Upper lobe of left lung (tissue), 6 donors: ENCODE measurements at regions not wholly inside any gene's neighbourhood (a gene's known extent, or its start where the extent isn't known, plus 50 kb on each side); places are given as distances from the start of the nearest gene placed in this dataset.

Source experiments
- ATAC-seq, 2 donors: fragments of 200-7000 bp; cut with Tn5 transposase; one replicate each; pipeline ENCODE4 v1.9.1; 2022; ENCODE audit warnings: mild to moderate bottlenecking in 2 of 2, moderate library complexity in 2 of 2; ENCODE audit not compliant: low FRiP score in 2 of 2
- DNase-seq, 2 donors: peaks; one replicate each; pipeline ENCODE4 v3.0.0-alpha.2; 2019 to 2020
- H3K27ac ChIP-seq, 4 donors: fragments of 200-600 bp; sonication (generic); one replicate each; pipeline ENCODE4 v1.5.1; 2016 to 2019
- H3K27me3 ChIP-seq, 4 donors: fragments of 200-600 bp; sonication (generic); one replicate each; pipeline ENCODE4 v1.5.1; 2017 to 2019
- H3K36me3 ChIP-seq, 4 donors: fragments of 200-600 bp; sonication (generic); one replicate each; pipeline ENCODE4 v1.5.1; 2016 to 2019
- H3K4me1 ChIP-seq, 4 donors: fragments of 200-600 bp; sonication (generic); one replicate each; pipeline ENCODE4 v1.5.1; 2018 to 2019
- H3K4me3 ChIP-seq, 4 donors: fragments of 200-600 bp; sonication (generic); one replicate each; pipeline ENCODE4 v1.5.1; 2017 to 2019; ENCODE audit warnings: mild to moderate bottlenecking in 2 of 4, moderate library complexity in 1 of 4
- H3K9me3 ChIP-seq, 4 donors: fragments of 200-600 bp; sonication (generic); one replicate each; pipeline ENCODE4 v1.5.1; 2018 to 2019
- EP300 ChIP-seq, 4 donors: sonication (generic); formaldehyde crosslinking; IDR thresholded peaks; one replicate each; pipeline ENCODE4 v1.5.1; 2017; ENCODE audit warnings: antibody characterized with exemption in 4 of 4, control low read depth in 2 of 4
- POLR2A ChIP-seq, 4 donors: fragments of 450-650 bp; IDR thresholded peaks; one replicate each; pipeline ENCODE4 v1.5.1; 2016 to 2017; ENCODE audit warnings: antibody characterized with exemption in 4 of 4, mild to moderate bottlenecking in 2 of 4
- POLR2AphosphoS5 ChIP-seq, 2 donors: sonication (generic); formaldehyde crosslinking; IDR thresholded peaks; one replicate each; pipeline ENCODE4 v1.5.1; 2017; ENCODE audit warnings: antibody characterized with exemption in 2 of 2
- WGBS, 2 donors: methylation state at CpG; one replicate each; pipeline ENCODE4 v1.1.5; 2017 to 2018; 5-methylcytosine and 5-hydroxymethylcytosine counted together
- TF ChIP-seq, protein P1 (sequence below), 6 experiments: fragments of 450-650 bp in 4 of 6; fragments of 200-600 bp in 2 of 6; sonication (generic) in 2 of 6; IDR thresholded peaks; one replicate each; pipeline ENCODE4 v1.5.1; 2016 to 2019; ENCODE audit warnings: antibody characterized with exemption in 6 of 6
- donor health status: DM: no; HTN: no; CAD: no; lungs with moderate emphysema.
- donor health status: DM: no; HTN: yes; CAD: no; lungs with severe emphysema.

GRCh38 chr18:27404855-27405254 lies 219.7 kb upstream of the CHST9 start:
- 66 to 79% methylated on average over 2 of the region's 2 CpGs for WGBS, 2 donors
- H3K4me3 ChIP-seq = no peak overlapping the region
- H3K9me3 ChIP-seq = no peaks in the 10 kb centered on the region
- no peak for TF ChIP-seq EP300 (IDR thresholded peaks at IDR 0.05)
- TF ChIP-seq, protein P1, sequence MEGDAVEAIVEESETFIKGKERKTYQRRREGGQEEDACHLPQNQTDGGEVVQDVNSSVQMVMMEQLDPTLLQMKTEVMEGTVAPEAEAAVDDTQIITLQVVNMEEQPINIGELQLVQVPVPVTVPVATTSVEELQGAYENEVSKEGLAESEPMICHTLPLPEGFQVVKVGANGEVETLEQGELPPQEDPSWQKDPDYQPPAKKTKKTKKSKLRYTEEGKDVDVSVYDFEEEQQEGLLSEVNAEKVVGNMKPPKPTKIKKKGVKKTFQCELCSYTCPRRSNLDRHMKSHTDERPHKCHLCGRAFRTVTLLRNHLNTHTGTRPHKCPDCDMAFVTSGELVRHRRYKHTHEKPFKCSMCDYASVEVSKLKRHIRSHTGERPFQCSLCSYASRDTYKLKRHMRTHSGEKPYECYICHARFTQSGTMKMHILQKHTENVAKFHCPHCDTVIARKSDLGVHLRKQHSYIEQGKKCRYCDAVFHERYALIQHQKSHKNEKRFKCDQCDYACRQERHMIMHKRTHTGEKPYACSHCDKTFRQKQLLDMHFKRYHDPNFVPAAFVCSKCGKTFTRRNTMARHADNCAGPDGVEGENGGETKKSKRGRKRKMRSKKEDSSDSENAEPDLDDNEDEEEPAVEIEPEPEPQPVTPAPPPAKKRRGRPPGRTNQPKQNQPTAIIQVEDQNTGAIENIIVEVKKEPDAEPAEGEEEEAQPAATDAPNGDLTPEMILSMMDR (IDR thresholded peaks at IDR 0.05) = no peak
- TF ChIP-seq POLR2A (IDR thresholded peaks at IDR 0.05) = no peak
- TF ChIP-seq POLR2AphosphoS5 (IDR thresholded peaks at IDR 0.05) = no peak
- H3K27ac ChIP-seq = no peak overlapping the region
- no peak for ATAC-seq
- no peaks in the 10 kb centered on the region for H3K36me3 ChIP-seq
- no peak for DNase-seq
- H3K4me1 ChIP-seq = no peaks in the 10 kb centered on the region
- no peaks in the 10 kb centered on the region for H3K27me3 ChIP-seq

DNA sequence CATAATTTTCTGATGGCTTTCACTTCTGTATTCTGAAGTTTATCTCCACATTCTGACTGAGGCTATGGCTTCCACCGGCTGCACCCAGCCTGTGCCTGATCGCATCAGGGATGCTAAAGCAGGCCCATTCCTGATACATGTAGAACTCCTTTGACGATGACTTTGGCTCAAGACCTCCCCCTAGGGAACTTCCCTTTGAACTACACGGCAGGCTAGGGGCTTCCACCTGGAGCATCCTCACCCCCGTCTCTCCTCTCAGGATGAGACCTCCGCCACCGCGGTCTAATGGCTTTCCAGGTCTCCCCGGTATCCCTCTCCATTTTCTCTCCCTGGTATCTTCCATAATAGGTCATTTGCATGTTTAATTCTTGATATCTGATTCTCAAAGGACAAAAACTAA lies 214.9 kb upstream of the CHST9 start:
- H3K4me3 ChIP-seq = no peak overlapping the region
- H3K9me3 ChIP-seq = no peaks in the 10 kb centered on the region
- no peaks in the 10 kb centered on the region for H3K4me1 ChIP-seq
- no peaks in the 10 kb centered on the region for H3K36me3 ChIP-seq
- H3K27me3 ChIP-seq = no peaks in the 10 kb centered on the region
- no peak for ATAC-seq
- DNase-seq = no peak
- WGBS, 2 donors = 70 to 74% methylated on average over 9 of the region's 9 CpGs
- H3K27ac ChIP-seq = no peak overlapping the region
- TF ChIP-seq POLR2AphosphoS5 (IDR thresholded peaks at IDR 0.05) (no peak), EP300 (IDR thresholded peaks at IDR 0.05) (no peak), POLR2A (IDR thresholded peaks at IDR 0.05) (no peak)
- TF ChIP-seq, protein P1 (IDR thresholded peaks at IDR 0.05) = no peak

DNA sequence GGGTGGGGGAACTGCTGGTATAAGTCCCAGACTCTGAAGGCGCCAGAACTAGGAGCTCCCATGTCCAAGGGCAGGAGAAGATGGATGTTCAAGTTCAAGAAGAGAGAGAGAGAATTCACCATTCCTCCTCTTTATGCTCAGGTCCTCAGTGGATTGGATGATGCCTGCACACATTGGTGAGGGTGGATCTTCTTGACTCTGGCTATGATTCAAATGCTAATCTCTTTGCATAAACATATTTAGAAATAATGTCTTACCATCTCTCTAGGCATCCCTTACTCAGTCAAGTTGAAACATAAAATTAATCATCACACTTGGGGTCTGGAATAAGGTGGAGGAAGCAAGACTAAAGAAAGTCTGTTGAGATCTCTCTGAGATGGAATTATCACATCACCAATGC lies 210.6 kb upstream of the CHST9 start:
- 67% methylated on average over 1 of the region's 1 CpG for WGBS, 2 donors

GRCh38 chr18:27394687-27395086 lies 209.6 kb upstream of the CHST9 start:
- TF ChIP-seq, protein P1 (IDR thresholded peaks at IDR 0.05) = no peak
- no peak for TF ChIP-seq POLR2A (IDR thresholded peaks at IDR 0.05)
- TF ChIP-seq POLR2AphosphoS5 (IDR thresholded peaks at IDR 0.05) = no peak
- TF ChIP-seq EP300 (IDR thresholded peaks at IDR 0.05) = no peak
- H3K27me3 ChIP-seq = no peaks in the 10 kb centered on the region
- WGBS, 2 donors = 67 to 69% methylated on average over 3 of the region's 3 CpGs
- H3K4me1 ChIP-seq = no peaks in the 10 kb centered on the region
- H3K4me3 ChIP-seq = no peak overlapping the region
- DNase-seq = no peak
- H3K27ac ChIP-seq = no peak overlapping the region
- H3K36me3 ChIP-seq = no peaks in the 10 kb centered on the region
- ATAC-seq = no peak
- no peaks in the 10 kb centered on the region for H3K9me3 ChIP-seq

More for the DNA sequence above, 210.6 kb upstream of the CHST9 start:
- no peaks in the 10 kb centered on the region for H3K27me3 ChIP-seq
- no peak for TF ChIP-seq POLR2AphosphoS5 (IDR thresholded peaks at IDR 0.05)
- no peak for TF ChIP-seq EP300 (IDR thresholded peaks at IDR 0.05)
- TF ChIP-seq, protein P1 (IDR thresholded peaks at IDR 0.05) = no peak
- no peak for TF ChIP-seq POLR2A (IDR thresholded peaks at IDR 0.05)
- no peaks in the 10 kb centered on the region for H3K36me3 ChIP-seq
- ATAC-seq (no peak), DNase-seq (no peak)
- no peak overlapping the region for H3K27ac ChIP-seq
- H3K4me3 ChIP-seq = no peak overlapping the region
- H3K9me3 ChIP-seq = no peaks in the 10 kb centered on the region
- no peaks in the 10 kb centered on the region for H3K4me1 ChIP-seq

- TF ChIP-seq POLR2AphosphoS5 (IDR thresholded peaks at IDR 0.05) (no peak), EP300 (IDR thresholded peaks at IDR 0.05) (no peak), POLR2A (IDR thresholded peaks at IDR 0.05) (no peak)
- TF ChIP-seq, protein P1 (IDR thresholded peaks at IDR 0.05) = no peak
- H3K4me3 ChIP-seq = no peak overlapping the region
- no peaks in the 10 kb centered on the region for H3K27me3 ChIP-seq
- H3K4me1 ChIP-seq = no peaks in the 10 kb centered on the region
- no peak overlapping the region for H3K27ac ChIP-seq
- DNase-seq (no peak), ATAC-seq (no peak)
- no peaks in the 10 kb centered on the region for H3K9me3 ChIP-seq
- WGBS, 2 donors = 83 to 85% methylated on average over 4 of the region's 4 CpGs
- no peaks in the 10 kb centered on the region for H3K36me3 ChIP-seq
Observed at GRCh38 chr18:27382567-27383216, 197.6 kb upstream of the CHST9 start.
